Motor neuron (in vitro differentiated cells): ENCODE measurements at regions not wholly inside any gene's neighbourhood (a gene's known extent, or its start where the extent isn't known, plus 50 kb on each side); places are given as distances from the start of the nearest gene placed in this dataset.
A peak's percentile ranks its signal among the peaks of the same experiment; 100 is the strongest.

Experiments used
- ATAC-seq, 8 experiments: fragments of 200-7000 bp; cut with Tn5 transposase; replicated peaks in 6 of 8; 2 replicates each; pipeline ENCODE4 v1.8.0; 2021; ENCODE audit warnings: mild to moderate bottlenecking in 8 of 8, moderate library complexity in 8 of 8
- H3K27ac ChIP-seq, 2 donors: fragments of 250-450 bp; sonication (Bioruptor Pico); 2 replicates each; pipeline ENCODE4 v1.9.0; 2021; ENCODE audit warnings: antibody characterized with exemption in 2 of 2, mild to moderate bottlenecking in 2 of 2, moderate library complexity in 1 of 2
- H3K4me1 ChIP-seq, 2 donors: fragments of 250-450 bp; sonication (Bioruptor Pico); replicated peaks in 1 of 2; 2 replicates each; pipeline ENCODE4 v1.6.1; 2021; ENCODE audit warnings: antibody characterized with exemption in 2 of 2, mild to moderate bottlenecking in 2 of 2, moderate library complexity in 1 of 2
- H3K4me3 ChIP-seq, 5 donors: fragments of 250-450 bp; sonication (Bioruptor Pico); 2 replicates each; pipeline ENCODE4 v1.9.0; 2021; ENCODE audit warnings: antibody characterized with exemption in 5 of 5, mild to moderate bottlenecking in 5 of 5, moderate library complexity in 4 of 5
- WGBS, 10 experiments: fragments of 450-650 bp; shearing (Covaris generic); methylation state at CpG; one replicate each; pipeline ENCODE4 v1.0.0; 2022; 5-methylcytosine and 5-hydroxymethylcytosine counted together
- in situ Hi-C, 9 experiments: fragments of 400-800 bp; cut with MboI; loops; one replicate each; pipeline ENCODE4 v1.15.0; 2021; ENCODE audit warnings: low sequenced_read_pairs in 9 of 9, low pct_unique_long_range_greater_than_20kb in 2 of 9; ENCODE audit not compliant: unreplicated experiment in 9 of 9

GRCh38 chr6:43873806-43874714 lies 104.0 kb downstream of the VEGFA start:
- Histone ChIP-seq H3K4me3 (no peak overlapping the region), H3K4me1 (peaks cover 27 to 40% of the 10 kb centered on the region in 2 donors), H3K27ac (no peak overlapping the region)
- in situ Hi-C loops: no loop called here
- WGBS, 10 experiments: 0 to 100% (median 40%) methylated on average over 1 to 2 of the region's 3 CpGs; no CpG with 5 or more reads in 5 of the 10 experiments
- peak in 5 of 8 experiments; percentile 73 to 83 (median 75) for ATAC-seq

- no peak overlapping the region for H3K27ac ChIP-seq
- peaks cover 24 to 35% of the 10 kb centered on the region in 2 donors for H3K4me1 ChIP-seq
- ATAC-seq: no peak
- no peak overlapping the region for H3K4me3 ChIP-seq
- in situ Hi-C loops: no loop called here
- 80 to 100% (median 97%) methylated on average over 1 to 4 of the region's 4 CpGs; no CpG with 5 or more reads in 3 of the 10 experiments for WGBS, 10 experiments
Observed at GRCh38 chr6:43871933-43872332, 101.9 kb downstream of the VEGFA start.

- in situ Hi-C loops: no loop called here
- ATAC-seq: no peak
Observed at GRCh38 chr6:43871284-43871683, 101.3 kb downstream of the VEGFA start.

GRCh38 chr6:43870660-43871061 lies 100.7 kb downstream of the VEGFA start:
- no peak overlapping the region for H3K4me3 ChIP-seq
- WGBS, 10 experiments: 50 to 100% (median 72%) methylated on average over 1 to 3 of the region's 3 CpGs; no CpG with 5 or more reads in 4 of the 10 experiments
- peaks cover 36 to 37% of the 10 kb centered on the region in 2 donors for H3K4me1 ChIP-seq
- ATAC-seq: no peak
- no peak overlapping the region for H3K27ac ChIP-seq
- in situ Hi-C loops: no loop called here

More at GRCh38 chr6:43871284-43871683, 101.3 kb downstream of the VEGFA start:
- Histone ChIP-seq H3K27ac (no peak overlapping the region), H3K4me1 (peaks cover 30 to 35% of the 10 kb centered on the region in 2 donors), H3K4me3 (no peak overlapping the region)
- 57 to 86% (median 75%) methylated on average over 1 of the region's 1 CpG; no CpG with 5 or more reads in 5 of the 10 experiments for WGBS, 10 experiments

GRCh38 chr6:43869792-43870659 lies 100.0 kb downstream of the VEGFA start:
- 75 to 100% (median 93%) methylated on average over 1 to 2 of the region's 8 CpGs; no CpG with 5 or more reads in 3 of the 10 experiments for WGBS, 10 experiments
- Histone ChIP-seq H3K27ac (no peak overlapping the region), H3K4me1 (peaks cover 43% of the 10 kb centered on the region in 2 donors), H3K4me3 (no peak overlapping the region)
- in situ Hi-C loops: no loop called here
- ATAC-seq: no peak

GRCh38 chr6:43869079-43869710 lies 99.2 kb downstream of the VEGFA start:
- ATAC-seq: peak in 3 of 8 experiments; percentile 57 to 86 (median 75)

GRCh38 chr6:43868467-43868866 lies 98.5 kb downstream of the VEGFA start:
- no peak for ATAC-seq
- 85 to 100% (median 93%) methylated on average over 1 to 6 of the region's 6 CpGs; no CpG with 5 or more reads in 1 of the 10 experiments for WGBS, 10 experiments
- Histone ChIP-seq H3K27ac (no peak overlapping the region), H3K4me3 (no peak overlapping the region), H3K4me1 (peaks cover 38 to 39% of the 10 kb centered on the region in 2 donors)
- in situ Hi-C loops: no loop called here

More at GRCh38 chr6:43869079-43869710, 99.2 kb downstream of the VEGFA start:
- WGBS, 10 experiments: 0 to 83% (median 80%) methylated on average over 1 to 8 of the region's 12 CpGs; no CpG with 5 or more reads in 6 of the 10 experiments
- Histone ChIP-seq H3K4me1 (peaks cover 42 to 43% of the 10 kb centered on the region in 2 donors), H3K4me3 (no peak overlapping the region), H3K27ac (no peak overlapping the region)
- in situ Hi-C loops: no loop called here

GRCh38 chr6:43867996-43868395 lies 98.0 kb downstream of the VEGFA start:
- ATAC-seq: no peak
- 80 to 100% (median 92%) methylated on average over 1 to 4 of the region's 5 CpGs; no CpG with 5 or more reads in 4 of the 10 experiments for WGBS, 10 experiments
- in situ Hi-C loops: no loop called here
- Histone ChIP-seq H3K4me3 (no peak overlapping the region), H3K27ac (no peak overlapping the region), H3K4me1 (peaks cover 38 to 39% of the 10 kb centered on the region in 2 donors)

GRCh38 chr6:43867246-43867645 lies 97.2 kb downstream of the VEGFA start:
- ATAC-seq: no peak
- H3K27ac ChIP-seq: no peak overlapping the region
- H3K4me3 ChIP-seq: no peak overlapping the region
- WGBS, 10 experiments: 92 to 100% (median 100%) methylated on average over 1 to 4 of the region's 4 CpGs; no CpG with 5 or more reads in 5 of the 10 experiments
- in situ Hi-C loops: no loop called here
- H3K4me1 ChIP-seq: peaks cover 38 to 39% of the 10 kb centered on the region in 2 donors

- Histone ChIP-seq H3K4me3 (no peak overlapping the region), H3K27ac (peak overlapping the region; percentile 1 to 5), H3K4me1 (peaks cover 42 to 47% of the 10 kb centered on the region in 2 donors)
- in situ Hi-C loops: no loop called here
- 46 to 72% (median 53%) methylated on average over 2 to 8 of the region's 12 CpGs; no CpG with 5 or more reads in 5 of the 10 experiments for WGBS, 10 experiments
- peak in 5 of 8 experiments; percentile 81 to 88 (median 87) for ATAC-seq
Observed at GRCh38 chr6:43865932-43866645, 96.1 kb downstream of the VEGFA start.

- H3K4me3 ChIP-seq: no peak overlapping the region
- ATAC-seq: peak in 1 of 8 experiments; percentile 5
- 80 to 100% methylated on average over 1 of the region's 4 CpGs; no CpG with 5 or more reads in 8 of the 10 experiments for WGBS, 10 experiments
- no peak overlapping the region for H3K27ac ChIP-seq
- H3K4me1 ChIP-seq: peaks cover 49 to 52% of the 10 kb centered on the region in 2 donors
- in situ Hi-C loops: no loop called here
Observed at GRCh38 chr6:43865086-43865485, 95.1 kb downstream of the VEGFA start.

GRCh38 chr6:43862925-43863324 lies 92.9 kb downstream of the VEGFA start:
- no peak overlapping the region for H3K27ac ChIP-seq
- WGBS, 10 experiments: 20 to 100% (median 80%) methylated on average over 1 to 2 of the region's 2 CpGs; no CpG with 5 or more reads in 3 of the 10 experiments
- in situ Hi-C loops: no loop called here

More at GRCh38 chr6:43862925-43863324, 92.9 kb downstream of the VEGFA start:
- ATAC-seq: no peak
- no peak overlapping the region for H3K4me3 ChIP-seq
- H3K4me1 ChIP-seq: peaks cover 63 to 67% of the 10 kb centered on the region in 2 donors
